Aorta (tissue), 5 donors: ENCODE measurements at regions not wholly inside any gene's neighbourhood (a gene's known extent, or its start where the extent isn't known, plus 50 kb on each side); places are given as distances from the start of the nearest gene placed in this dataset.

Experiments used
- ATAC-seq: fragments of 200-7000 bp; cut with Tn5 transposase; one replicate; pipeline ENCODE4 v1.9.1; 2022; ENCODE audit warnings: moderate library complexity; ENCODE audit not compliant: low FRiP score
- DNase-seq, 2 donors: peaks; one replicate each; pipeline ENCODE4 v3.0.0-alpha.2; 2020
- H3K27ac ChIP-seq, 2 donors: one replicate each; pipeline ENCODE4 v1.5.1; 2013; ENCODE audit warnings: low read length in 2 of 2, mild to moderate bottlenecking in 2 of 2, moderate library complexity in 2 of 2, control low read depth in 1 of 2, inconsistent platforms in 1 of 2, low read depth in 1 of 2
- H3K27me3 ChIP-seq, 2 donors: one replicate each; pipeline ENCODE4 v1.6.1; 2013; ENCODE audit warnings: control low read depth in 1 of 2, low read length in 1 of 2, mild to moderate bottlenecking in 1 of 2, moderate library complexity in 1 of 2; ENCODE audit not compliant: insufficient read depth in 2 of 2, control insufficient read depth in 1 of 2
- H3K36me3 ChIP-seq, 2 donors: one replicate each; pipeline ENCODE4 v1.6.1; 2013; ENCODE audit warnings: control low read depth in 1 of 2, low read length in 1 of 2, mild to moderate bottlenecking in 1 of 2; ENCODE audit not compliant: insufficient read depth in 2 of 2, control insufficient read depth in 1 of 2
- H3K4me1 ChIP-seq, 2 donors: one replicate each; pipeline ENCODE4 v1.6.1; 2013; ENCODE audit warnings: low read length in 2 of 2, control low read depth in 1 of 2, mild to moderate bottlenecking in 1 of 2, moderate library complexity in 1 of 2; ENCODE audit not compliant: insufficient read depth in 2 of 2, control insufficient read depth in 1 of 2
- H3K4me3 ChIP-seq, 2 donors: one replicate each; pipeline ENCODE4 v1.5.1; 2013; ENCODE audit warnings: low read length in 2 of 2, control low read depth in 1 of 2, mild to moderate bottlenecking in 1 of 2
- H3K9me3 ChIP-seq: one replicate; pipeline ENCODE4 v1.6.1; 2013; ENCODE audit warnings: mild to moderate bottlenecking, low read length; ENCODE audit not compliant: control insufficient read depth
- WGBS, 2 donors: extraction: QIAGEN DNeasy Blood & Tissue Kit; methylation state at CpG; one replicate each; pipeline ENCODE4 v1.1.7; 2013; 5-methylcytosine and 5-hydroxymethylcytosine counted together
- intact Hi-C, 2 donors: fragments of 100-400 bp; cut with DNase I; formaldehyde crosslinking; loops; one replicate each; pipeline versions ENCODE4 v1.14.2 to v1.15.0; 2022
- donor health status: healthy with polysubstance abuse.
- donor health status: Bipolar disorder and iron deficiency.
- donor health status: DM: no; HTN: no; CAD: no.
- donor health status: DM: no; HTN: no; CAD: no.
- donor health status: DM: yes; HTN: yes; CAD: no.

DNA sequence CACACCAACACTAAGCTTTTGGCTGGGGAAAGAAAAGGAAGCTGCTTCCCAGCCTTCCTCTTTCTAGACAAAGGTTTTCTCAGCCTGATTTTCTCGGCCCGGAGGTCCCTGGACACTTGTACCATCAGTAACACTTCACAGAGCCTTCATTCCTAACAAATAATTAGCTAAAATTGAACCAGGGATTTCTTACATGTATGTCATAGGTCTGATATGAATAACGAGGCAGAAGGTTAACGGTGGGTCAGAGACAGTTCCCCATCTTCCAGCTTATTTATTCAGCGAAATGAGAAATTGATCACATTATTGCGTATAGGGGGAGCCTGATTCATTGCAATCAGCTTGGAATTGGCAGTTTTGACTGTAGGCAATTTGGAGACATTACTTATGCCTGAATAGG is 142.5 kb downstream of the SALL1 start:
- intact Hi-C loops, result no loop called here
- Histone ChIP-seq H3K27me3 (no peaks in the 10 kb centered on the region), H3K27ac (no peak overlapping the region), H3K4me3 (no peak overlapping the region), H3K36me3 (no peaks in the 10 kb centered on the region), H3K9me3 (peaks cover 5% of the 10 kb centered on the region), H3K4me1 (no peaks in the 10 kb centered on the region)
- WGBS, 2 donors, result 85 to 90% methylated on average over 6 of the region's 6 CpGs
- ATAC-seq (no peak), DNase-seq (no peak)

- no peaks in the 10 kb centered on the region for H3K36me3 ChIP-seq
- peaks cover 5% of the 10 kb centered on the region for H3K9me3 ChIP-seq
- no peak for DNase-seq
- no peak overlapping the region for H3K4me3 ChIP-seq
- no peaks in the 10 kb centered on the region for H3K4me1 ChIP-seq
- H3K27me3 ChIP-seq, result no peaks in the 10 kb centered on the region
- H3K27ac ChIP-seq, result no peak overlapping the region
- WGBS, 2 donors, result 67 to 71% methylated on average over 1 of the region's 1 CpG
- no peak for ATAC-seq
- intact Hi-C loops, result no loop called here
Measured at GRCh38 chr16:51008037-51008436, 143.0 kb downstream of the SALL1 start.

DNA sequence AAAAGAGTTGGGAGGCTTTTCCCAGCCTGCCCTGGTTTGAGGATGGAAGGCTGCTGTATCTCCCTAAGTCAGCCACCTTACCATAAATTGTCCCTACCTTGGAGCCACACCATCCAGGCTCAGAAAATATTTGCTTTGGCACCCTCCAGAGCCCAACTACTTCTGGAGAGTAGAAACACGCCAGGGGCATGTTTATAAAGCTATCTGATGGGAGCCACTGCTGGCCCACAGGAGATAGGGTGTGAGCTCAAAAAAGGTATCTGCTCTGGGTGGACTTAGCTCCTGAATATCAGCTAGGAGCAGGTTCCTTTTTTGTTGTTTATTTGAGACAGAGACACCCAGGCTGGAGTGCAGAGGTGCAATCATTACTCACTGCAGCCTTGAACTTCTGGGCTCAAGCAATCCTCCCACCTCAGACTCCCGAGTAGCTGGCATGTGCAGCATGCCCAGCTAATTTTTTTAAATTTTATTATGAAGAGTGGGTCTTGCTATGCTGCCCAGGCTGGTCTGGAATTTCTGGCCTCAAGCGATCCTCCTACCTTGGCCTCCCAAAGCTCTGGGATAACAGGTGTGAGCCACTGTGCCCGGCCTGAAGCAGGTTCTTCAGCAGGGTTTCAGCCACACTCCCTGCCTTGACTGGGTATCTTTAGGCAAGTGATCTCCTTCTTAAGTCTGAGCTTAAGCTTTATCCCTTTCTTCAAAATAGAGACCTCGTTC is 147.1 kb downstream of the SALL1 start:
- Histone ChIP-seq H3K9me3 (peaks cover 3% of the 10 kb centered on the region), H3K4me1 (no peaks in the 10 kb centered on the region), H3K36me3 (no peaks in the 10 kb centered on the region), H3K4me3 (no peak overlapping the region), H3K27ac (no peak overlapping the region), H3K27me3 (no peaks in the 10 kb centered on the region)
- 71 to 72% methylated on average over 5 of the region's 5 CpGs for WGBS, 2 donors
- DNase-seq (no peak), ATAC-seq (no peak)
- intact Hi-C loops, result no loop called here

DNA sequence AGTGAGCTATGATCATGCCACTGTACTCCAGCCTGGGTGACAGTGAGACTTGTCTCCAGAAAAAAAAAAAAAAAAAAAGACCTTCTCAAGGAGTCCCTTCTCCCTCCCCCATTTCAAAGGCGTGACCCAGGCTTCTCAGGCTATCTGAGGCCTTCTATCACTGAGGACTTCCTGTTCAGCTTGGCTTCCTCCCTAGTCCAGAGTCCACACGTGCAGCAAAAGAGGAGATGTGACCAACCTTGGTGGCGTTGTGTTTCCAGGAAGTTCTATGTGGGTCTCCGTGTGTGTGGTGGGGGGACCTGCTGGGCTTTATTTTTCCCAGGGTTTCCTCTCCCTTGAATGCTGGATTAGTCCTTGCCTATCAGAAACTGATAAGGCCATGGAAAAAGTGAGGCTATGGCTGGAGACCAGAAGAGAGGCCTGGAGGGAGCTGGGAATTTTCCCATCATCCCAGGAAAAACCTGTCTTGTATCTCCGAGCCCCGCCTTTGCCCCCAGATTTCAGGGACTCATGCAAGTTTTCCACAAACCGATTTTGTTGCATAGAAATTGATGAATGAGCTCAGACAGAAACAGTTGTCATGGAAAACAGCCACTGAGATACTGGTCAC is 148.1 kb downstream of the SALL1 start:
- no peaks in the 10 kb centered on the region for H3K36me3 ChIP-seq
- no peak overlapping the region for H3K4me3 ChIP-seq
- H3K9me3 ChIP-seq, result peaks cover 3% of the 10 kb centered on the region
- no peaks in the 10 kb centered on the region for H3K27me3 ChIP-seq
- no peak for ATAC-seq
- H3K4me1 ChIP-seq, result no peaks in the 10 kb centered on the region
- no peak for DNase-seq
- intact Hi-C loops, result no loop called here
- H3K27ac ChIP-seq, result no peak overlapping the region
- WGBS, 2 donors, result 69 to 78% methylated on average over 7 of the region's 7 CpGs

- intact Hi-C loops, result no loop called here
- H3K9me3 ChIP-seq, result peaks cover 1% of the 10 kb centered on the region
- no peak for DNase-seq
- no peak overlapping the region for H3K27ac ChIP-seq
- no peaks in the 10 kb centered on the region for H3K27me3 ChIP-seq
- no peaks in the 10 kb centered on the region for H3K4me1 ChIP-seq
- H3K36me3 ChIP-seq, result no peaks in the 10 kb centered on the region
- H3K4me3 ChIP-seq, result no peak overlapping the region
- WGBS, 2 donors, result 42 to 52% methylated on average over 7 of the region's 7 CpGs
- ATAC-seq, result no peak
Measured at GRCh38 chr16:50999181-50999580, 151.9 kb downstream of the SALL1 start.

- Histone ChIP-seq H3K9me3 (peaks cover 1% of the 10 kb centered on the region), H3K4me1 (no peaks in the 10 kb centered on the region), H3K27ac (no peak overlapping the region), H3K27me3 (no peaks in the 10 kb centered on the region), H3K36me3 (no peaks in the 10 kb centered on the region), H3K4me3 (no peak overlapping the region)
- ATAC-seq (no peak), DNase-seq (no peak)
- intact Hi-C loops, result no loop called here
- 83 to 84% methylated on average over 2 of the region's 2 CpGs for WGBS, 2 donors
Measured at GRCh38 chr16:50998411-50998810, 152.7 kb downstream of the SALL1 start.

GRCh38 chr16:50997679-50998078 is 153.4 kb downstream of the SALL1 start:
- H3K9me3 ChIP-seq, result peaks cover 1% of the 10 kb centered on the region
- no peaks in the 10 kb centered on the region for H3K27me3 ChIP-seq
- H3K4me1 ChIP-seq, result no peaks in the 10 kb centered on the region
- intact Hi-C loops, result no loop called here
- ATAC-seq, result no peak
- no peaks in the 10 kb centered on the region for H3K36me3 ChIP-seq
- H3K4me3 ChIP-seq, result no peak overlapping the region
- no peak overlapping the region for H3K27ac ChIP-seq
- DNase-seq, result no peak
- 72 to 74% methylated on average over 6 of the region's 6 CpGs for WGBS, 2 donors

GRCh38 chr16:50996830-50997186 is 154.3 kb downstream of the SALL1 start:
- H3K27ac ChIP-seq, result no peak overlapping the region
- H3K36me3 ChIP-seq, result no peaks in the 10 kb centered on the region
- H3K4me3 ChIP-seq, result no peak overlapping the region
- intact Hi-C loops, result no loop called here
- H3K9me3 ChIP-seq, result peaks cover 1% of the 10 kb centered on the region
- no peak for DNase-seq
- ATAC-seq, result no peak
- no peaks in the 10 kb centered on the region for H3K4me1 ChIP-seq
- 64 to 76% methylated on average over 4 of the region's 4 CpGs for WGBS, 2 donors
- no peaks in the 10 kb centered on the region for H3K27me3 ChIP-seq

- H3K4me3 ChIP-seq, result no peak overlapping the region
- no peaks in the 10 kb centered on the region for H3K4me1 ChIP-seq
- no peaks in the 10 kb centered on the region for H3K36me3 ChIP-seq
- DNase-seq (no peak), ATAC-seq (no peak)
- no peak overlapping the region for H3K27ac ChIP-seq
- 82 to 84% methylated on average over 12 of the region's 12 CpGs for WGBS, 2 donors
- no peaks in the 10 kb centered on the region for H3K27me3 ChIP-seq
- H3K9me3 ChIP-seq, result peaks cover 1% of the 10 kb centered on the region
- intact Hi-C loops, result no loop called here
Measured at GRCh38 chr16:50996166-50996829, 154.8 kb downstream of the SALL1 start.
